UCSD-AML1 (cell line): ENCODE measurements at regions not wholly inside any gene's neighbourhood (a gene's known extent, or its start where the extent isn't known, plus 50 kb on each side); places are given as distances from the start of the nearest gene placed in this dataset.

Source experiments
- DNase-seq: peaks from one replicate; lab custom pipeline; 2025; ENCODE audit not compliant: unreplicated experiment; lab: John Stamatoyannopoulos, UW

DNA sequence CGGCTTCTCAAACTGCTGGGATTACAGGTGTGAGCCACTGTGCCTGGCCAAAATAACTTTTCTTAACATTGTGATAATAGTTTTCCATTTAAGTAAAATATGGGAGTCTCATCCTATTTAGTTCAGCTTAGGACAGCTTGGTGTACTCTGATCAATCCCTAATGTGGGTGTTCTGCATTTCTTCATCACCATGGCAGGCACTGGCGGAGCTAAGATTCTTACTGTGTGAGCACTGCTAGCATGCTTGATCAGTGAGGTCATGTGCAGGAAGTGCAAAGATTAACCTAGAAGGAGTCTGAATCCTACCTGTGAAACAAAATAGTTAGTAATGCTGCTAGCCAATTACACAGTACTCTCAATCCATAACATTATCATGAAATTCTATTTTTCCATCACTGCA, 1684.2 kb upstream of the SLC10A2 start:
- no peak for DNase-seq

GRCh38 chr13:104740641-104741222, 1674.5 kb upstream of the SLC10A2 start:
- no peak for DNase-seq

DNA sequence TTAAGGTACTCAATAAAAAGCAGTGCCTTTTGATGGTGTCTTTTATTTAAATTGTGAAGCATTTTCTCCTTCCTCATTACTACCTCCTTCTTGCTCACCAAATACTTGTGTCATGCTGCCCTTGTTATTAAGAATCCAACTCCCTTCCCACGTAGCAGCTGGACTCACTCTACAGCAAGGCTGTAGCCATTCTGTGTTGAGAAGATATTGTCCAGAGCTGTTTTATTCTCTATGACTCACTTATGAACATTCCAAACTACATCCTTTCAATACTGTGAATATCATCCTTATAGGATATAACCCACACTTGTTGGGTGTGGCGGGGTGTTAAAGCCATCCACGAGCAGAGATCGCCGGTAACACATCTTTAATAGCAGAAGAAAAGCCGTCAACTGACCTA, 1671.5 kb upstream of the SLC10A2 start:
- no peak for DNase-seq

GRCh38 chr13:104733427-104733826, 1667.2 kb upstream of the SLC10A2 start:
- no peak for DNase-seq

DNA sequence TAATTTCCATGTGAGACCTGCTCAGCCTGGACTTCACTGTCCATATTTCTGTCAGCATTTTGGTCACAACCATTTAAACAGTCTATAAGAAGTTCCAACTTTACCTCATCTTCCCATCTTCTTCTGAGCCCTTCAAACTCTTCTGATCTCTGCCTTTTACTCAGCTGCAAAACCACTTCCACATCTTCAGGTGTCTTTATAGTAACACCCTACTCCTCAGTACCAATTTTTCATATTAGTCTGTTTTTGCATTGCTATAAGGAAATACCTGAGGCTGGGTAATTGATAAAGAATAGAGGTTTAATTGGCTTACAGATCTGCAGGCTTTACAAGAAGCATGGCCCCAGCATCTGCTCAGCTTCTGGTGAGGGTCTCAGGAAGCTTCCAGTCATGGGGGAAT, 1648.9 kb upstream of the SLC10A2 start:
- DNase-seq: no peak

DNA sequence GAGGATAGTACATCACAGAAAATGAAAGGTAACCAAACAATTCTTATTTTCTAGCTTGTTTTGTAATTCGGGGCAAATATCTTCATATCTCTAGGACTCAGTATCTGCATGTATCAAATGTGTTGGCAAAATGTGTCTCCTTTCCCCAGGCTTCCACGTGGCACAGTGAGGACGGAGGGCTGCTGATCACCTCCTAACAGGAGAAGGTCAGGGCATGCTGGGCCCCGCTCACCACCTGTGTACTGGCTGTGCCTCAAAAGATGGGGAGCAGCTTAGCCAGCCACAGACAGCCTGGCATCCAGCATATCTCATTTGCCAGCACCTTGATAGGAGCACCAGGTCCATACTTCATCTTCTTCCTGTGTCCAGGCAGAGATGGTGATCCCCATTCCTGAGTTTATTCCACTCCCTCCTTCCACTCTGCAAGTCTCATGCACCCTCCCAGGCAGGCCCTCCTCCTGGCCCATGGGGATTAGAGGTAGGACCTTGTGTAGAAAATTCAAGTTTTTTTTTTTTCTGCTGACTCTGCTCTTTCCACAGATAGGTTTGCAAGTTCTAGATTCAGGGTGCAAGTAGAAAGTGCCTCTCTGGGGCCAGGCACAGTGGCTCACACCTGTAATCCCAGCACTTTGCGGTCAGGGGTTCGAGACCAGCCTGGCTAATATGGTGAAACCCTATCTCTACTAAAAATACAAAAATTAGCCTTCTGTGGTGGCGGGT, 1639.0 kb upstream of the SLC10A2 start:
- no peak for DNase-seq

DNA sequence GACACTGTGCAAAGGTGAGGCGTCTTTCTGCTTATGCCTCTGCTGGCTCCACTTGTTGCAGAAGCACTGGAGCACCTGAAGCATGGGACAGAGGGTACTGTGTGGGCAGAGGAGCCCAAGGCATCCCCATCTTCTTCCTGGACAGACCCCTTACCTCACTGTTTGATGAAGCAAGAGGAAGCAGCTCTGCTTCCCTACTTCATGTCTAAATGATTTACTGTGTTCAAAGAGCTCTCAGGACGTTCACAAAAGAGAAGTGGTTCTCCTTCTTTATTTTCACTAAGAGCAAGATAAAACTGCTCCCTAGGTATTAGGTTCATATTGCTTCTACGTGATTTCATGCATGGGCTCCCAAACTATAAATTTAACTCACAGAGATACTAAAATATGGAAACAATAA, 1635.4 kb upstream of the SLC10A2 start:
- no peak for DNase-seq

GRCh38 chr13:104694397-104694796, 1628.2 kb upstream of the SLC10A2 start:
- no peak for DNase-seq

DNA sequence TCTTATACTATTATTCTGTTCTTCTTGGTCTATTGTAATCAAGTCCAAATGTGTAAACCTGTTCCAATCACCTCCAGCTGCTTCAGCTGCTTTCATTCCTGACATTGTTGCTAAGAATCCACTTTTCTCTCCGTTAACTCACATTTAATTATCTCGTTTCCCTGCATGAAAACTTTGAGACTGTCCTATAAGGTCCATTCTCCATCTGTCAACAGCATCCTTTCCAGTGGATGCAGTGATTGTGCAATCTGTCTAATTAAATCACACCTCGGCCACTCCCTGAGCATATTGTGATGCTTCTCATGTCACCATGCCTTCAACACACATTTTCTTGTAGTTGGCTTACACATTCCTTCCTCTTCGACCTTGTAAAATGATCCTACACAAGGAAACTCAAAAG, 1626.9 kb upstream of the SLC10A2 start:
- no peak for DNase-seq

- DNase-seq: no peak
Observed at GRCh38 chr13:104691767-104692467, 1625.7 kb upstream of the SLC10A2 start.

GRCh38 chr13:104686484-104686883, 1620.3 kb upstream of the SLC10A2 start:
- no peak for DNase-seq

- no peak for DNase-seq
Observed at GRCh38 chr13:104683789-104684188, 1617.6 kb upstream of the SLC10A2 start.

- no peak for DNase-seq
Observed at GRCh38 chr13:104678161-104678560, 1611.9 kb upstream of the SLC10A2 start.

- no peak for DNase-seq
Observed at GRCh38 chr13:104671901-104672300, 1605.7 kb upstream of the SLC10A2 start.

DNA sequence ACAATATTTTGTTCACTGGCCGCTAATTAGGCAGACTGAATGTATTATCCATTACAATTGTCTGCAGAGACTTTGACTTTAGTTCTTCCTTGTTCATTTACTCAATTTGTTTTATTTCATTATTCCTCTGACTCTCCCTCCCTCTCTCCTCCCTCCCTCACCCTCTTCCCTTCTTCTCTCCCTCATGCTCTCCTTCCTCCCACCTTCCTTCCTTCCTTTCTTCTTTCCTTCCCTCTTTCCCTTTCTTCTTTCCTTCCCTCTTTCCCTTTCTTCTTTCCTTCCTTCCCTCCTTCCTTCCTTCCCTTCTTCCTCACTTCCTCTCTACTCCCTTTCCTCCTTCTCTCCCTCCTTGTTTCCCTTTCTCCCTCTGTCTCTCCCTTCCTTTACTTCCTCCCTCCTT, 1591.0 kb upstream of the SLC10A2 start:
- DNase-seq: no peak

GRCh38 chr13:104650431-104650830, 1584.2 kb upstream of the SLC10A2 start:
- DNase-seq: no peak

GRCh38 chr13:104648291-104648690, 1582.1 kb upstream of the SLC10A2 start:
- DNase-seq: no peak

GRCh38 chr13:104645786-104646185, 1579.6 kb upstream of the SLC10A2 start:
- DNase-seq: no peak

DNA sequence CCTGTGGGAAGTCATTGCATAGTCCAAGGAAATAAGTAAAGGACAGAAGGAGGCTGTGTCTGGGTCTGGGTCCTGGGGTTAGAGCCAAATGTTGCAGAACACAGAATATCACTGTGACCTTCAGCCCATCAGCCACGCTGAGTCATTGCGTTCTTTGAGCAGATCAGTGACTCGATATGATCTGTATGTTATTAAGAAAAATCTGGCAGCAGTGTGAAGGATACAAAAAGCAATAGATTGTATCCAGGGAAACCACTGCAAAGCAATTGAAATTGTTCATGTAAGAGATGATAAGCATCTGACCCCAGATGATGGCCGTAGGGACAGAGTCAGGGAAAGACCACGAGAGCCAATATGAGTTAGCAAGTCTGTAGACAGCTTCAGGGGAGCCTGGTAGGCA, 1575.1 kb upstream of the SLC10A2 start:
- no peak for DNase-seq

DNA sequence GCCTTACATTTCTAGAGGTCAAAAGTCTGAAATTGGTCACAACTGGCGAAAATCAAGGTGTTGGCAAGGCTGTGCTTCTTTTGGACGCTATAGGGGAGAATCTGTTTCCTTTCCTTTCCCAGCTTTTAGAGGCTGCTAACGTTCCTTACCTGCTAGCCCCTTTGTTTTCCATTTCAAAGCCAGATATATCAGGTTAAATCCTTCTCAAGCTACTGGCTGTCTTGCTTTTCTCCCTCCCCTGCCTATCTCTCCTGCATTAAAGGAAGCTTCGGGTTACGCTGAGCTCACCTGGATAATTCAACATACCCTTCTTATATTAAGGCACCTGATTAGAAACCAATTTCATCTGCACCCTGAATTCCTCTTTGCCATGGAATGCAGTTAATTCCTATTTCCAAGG, 1569.7 kb upstream of the SLC10A2 start:
- DNase-seq: no peak

GRCh38 chr13:104634016-104634415, 1567.8 kb upstream of the SLC10A2 start:
- DNase-seq: no peak

- no peak for DNase-seq
Observed at GRCh38 chr13:104632736-104633135, 1566.5 kb upstream of the SLC10A2 start.
